Fibroblast of pulmonary artery (primary cell): ENCODE measurements at regions not wholly inside any gene's neighbourhood (a gene's known extent, or its start where the extent isn't known, plus 50 kb on each side); places are given as distances from the start of the nearest gene placed in this dataset.
A peak's percentile ranks its signal among the peaks of the same experiment; 100 is the strongest.
"Not testable (repeated sequence)": the region's sequence is repeated elsewhere in the genome, so short reads cannot be mapped to it uniquely, and the experiment has no call there.

Experiments
- DNase-seq: peaks from one replicate; pipeline ENCODE4 v3.0.0-alpha.2; 2010; ENCODE audit warnings: low read depth
- H3K4me3 ChIP-seq: replicated peaks from 2 replicates; pipeline ENCODE4 v1.5.1; 2011; ENCODE audit warnings: low read depth, mild to moderate bottlenecking, control low read depth, low read length, moderate library complexity
- TF ChIP-seq, protein P1 (sequence below): IDR thresholded peaks from 2 replicates; pipeline ENCODE4 v1.5.1; 2011; ENCODE audit warnings: mild to moderate bottlenecking, control low read depth, low read length, inconsistent platforms; ENCODE audit errors: missing control alignments

- TF ChIP-seq, protein P1, sequence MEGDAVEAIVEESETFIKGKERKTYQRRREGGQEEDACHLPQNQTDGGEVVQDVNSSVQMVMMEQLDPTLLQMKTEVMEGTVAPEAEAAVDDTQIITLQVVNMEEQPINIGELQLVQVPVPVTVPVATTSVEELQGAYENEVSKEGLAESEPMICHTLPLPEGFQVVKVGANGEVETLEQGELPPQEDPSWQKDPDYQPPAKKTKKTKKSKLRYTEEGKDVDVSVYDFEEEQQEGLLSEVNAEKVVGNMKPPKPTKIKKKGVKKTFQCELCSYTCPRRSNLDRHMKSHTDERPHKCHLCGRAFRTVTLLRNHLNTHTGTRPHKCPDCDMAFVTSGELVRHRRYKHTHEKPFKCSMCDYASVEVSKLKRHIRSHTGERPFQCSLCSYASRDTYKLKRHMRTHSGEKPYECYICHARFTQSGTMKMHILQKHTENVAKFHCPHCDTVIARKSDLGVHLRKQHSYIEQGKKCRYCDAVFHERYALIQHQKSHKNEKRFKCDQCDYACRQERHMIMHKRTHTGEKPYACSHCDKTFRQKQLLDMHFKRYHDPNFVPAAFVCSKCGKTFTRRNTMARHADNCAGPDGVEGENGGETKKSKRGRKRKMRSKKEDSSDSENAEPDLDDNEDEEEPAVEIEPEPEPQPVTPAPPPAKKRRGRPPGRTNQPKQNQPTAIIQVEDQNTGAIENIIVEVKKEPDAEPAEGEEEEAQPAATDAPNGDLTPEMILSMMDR, result no peak
- no peak overlapping the region for H3K4me3 ChIP-seq
- no peak for DNase-seq
These were observed 592.7 kb downstream of the GRXCR1 start for GRCh38 chr4:43485196-43485595.

DNA sequence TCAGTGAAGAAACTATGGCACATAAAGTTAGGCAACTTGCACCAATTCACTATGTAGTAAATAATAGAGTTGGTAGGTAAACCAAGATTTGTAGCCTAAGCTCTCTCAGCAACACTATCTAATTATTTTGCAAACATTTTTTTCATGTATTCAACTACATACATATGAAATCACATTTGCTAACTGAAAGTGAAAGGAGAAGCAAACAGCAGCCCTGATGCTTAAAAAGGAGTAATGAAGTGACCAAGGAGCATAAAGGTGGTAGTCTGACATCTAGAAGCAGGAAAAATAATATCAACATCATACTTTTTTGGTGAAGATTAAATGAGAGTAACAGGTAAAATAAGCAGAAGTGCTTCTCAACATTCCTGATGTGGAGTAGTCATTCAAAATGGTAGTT is 603.7 kb downstream of the GRXCR1 start:
- DNase-seq, result peak; percentile 8
- TF ChIP-seq, protein P1, result no peak
- H3K4me3 ChIP-seq, result no peak overlapping the region

GRCh38 chr4:43496602-43497001 is 604.1 kb downstream of the GRXCR1 start:
- no peak for DNase-seq
- TF ChIP-seq, protein P1, result no peak
- no peak overlapping the region for H3K4me3 ChIP-seq

- DNase-seq, H3K4me3 ChIP-seq: not testable (repeated sequence)
These were observed 613.3 kb downstream of the GRXCR1 start for GRCh38 chr4:43505823-43506222.

DNA sequence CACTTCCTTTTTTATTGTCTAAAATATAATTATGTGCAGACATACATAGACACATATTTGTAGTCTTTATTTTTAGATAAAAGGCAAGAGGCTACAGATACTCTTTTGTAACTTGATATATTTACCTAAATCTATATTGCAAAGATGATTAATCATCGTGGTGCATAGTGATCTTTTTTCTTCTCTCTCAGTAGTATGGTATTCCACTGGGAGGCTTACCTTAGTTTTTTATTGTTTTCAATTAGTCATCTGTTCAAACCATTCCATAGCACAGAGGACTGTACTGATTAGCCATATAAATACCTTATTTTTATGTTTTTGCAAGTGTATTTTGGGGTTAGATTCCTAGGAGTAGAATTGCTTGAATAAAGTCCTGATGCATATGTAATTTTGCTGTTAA is 619.7 kb downstream of the GRXCR1 start:
- no peak for DNase-seq
- H3K4me3 ChIP-seq, result no peak overlapping the region
- TF ChIP-seq, protein P1, result no peak

DNA sequence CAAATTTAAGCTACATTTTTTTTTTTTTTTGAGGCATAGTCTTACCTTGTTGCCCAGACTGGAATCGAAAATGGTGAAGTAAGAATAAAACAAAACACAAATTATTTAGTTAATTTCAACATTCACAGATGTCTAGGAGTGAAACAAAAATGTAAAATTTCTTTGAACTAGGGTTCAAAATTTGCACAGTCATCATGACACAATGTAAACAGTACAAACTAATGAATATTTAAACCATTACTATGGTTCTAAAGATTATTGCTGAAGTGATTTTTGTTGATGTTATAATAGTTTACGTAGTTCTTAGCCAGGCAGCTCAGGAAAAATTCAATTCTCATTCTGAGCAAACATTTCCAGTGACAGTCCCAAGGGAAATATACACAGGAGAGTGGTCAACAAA is 633.1 kb downstream of the GRXCR1 start:
- no peak overlapping the region for H3K4me3 ChIP-seq
- DNase-seq, result no peak
- TF ChIP-seq, protein P1, result no peak

DNA sequence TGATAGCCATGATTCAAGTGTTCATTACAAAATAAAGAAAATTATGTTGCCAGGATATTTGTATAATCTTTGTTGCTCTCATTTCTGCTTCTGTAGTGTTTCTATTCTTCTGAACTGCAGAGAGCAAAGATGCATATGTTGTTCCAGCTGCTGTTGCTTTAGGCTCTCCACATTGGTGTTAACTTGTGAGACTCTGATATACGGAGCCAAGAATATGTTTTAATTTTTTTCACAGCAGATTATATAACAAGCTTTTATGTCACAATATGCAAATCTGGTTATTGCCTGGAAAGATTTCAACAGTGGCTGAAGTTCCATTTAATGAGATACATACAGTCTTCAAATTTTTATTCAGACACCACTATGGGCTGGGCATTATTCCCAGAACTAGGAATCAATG is 655.0 kb downstream of the GRXCR1 start:
- H3K4me3 ChIP-seq, result no peak overlapping the region
- no peak for DNase-seq
- TF ChIP-seq, protein P1, result no peak

DNA sequence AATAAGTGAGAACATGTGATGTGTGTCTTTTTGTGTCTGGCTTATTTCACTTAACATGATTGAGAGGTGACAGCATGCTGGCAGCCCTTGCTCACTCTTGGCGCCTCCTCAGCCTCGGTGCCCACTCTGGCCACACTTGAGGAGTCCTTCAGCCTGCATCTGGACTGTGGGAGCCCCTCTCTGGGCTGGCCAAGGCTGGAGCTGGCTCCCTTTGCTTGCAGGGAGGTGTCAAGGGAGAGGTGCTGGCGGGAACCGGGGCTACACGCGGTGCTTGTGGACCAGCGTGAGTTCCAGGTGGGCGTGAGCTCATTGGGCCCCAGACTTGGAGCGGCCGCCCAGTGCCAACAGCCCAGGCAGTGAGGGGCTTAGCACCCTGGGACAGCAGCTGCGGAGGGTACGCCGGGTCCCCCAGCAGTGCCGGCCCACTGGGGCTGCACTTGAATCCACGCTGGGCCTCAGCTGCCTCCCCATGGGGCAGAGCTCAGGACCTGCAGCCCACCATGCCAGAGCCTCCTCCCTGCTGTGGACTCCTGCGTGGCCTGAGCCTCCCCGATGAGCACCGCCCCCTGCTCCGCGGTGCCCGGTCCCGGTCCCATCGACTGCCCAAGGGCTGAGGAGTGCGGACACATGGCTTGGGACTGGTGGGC is 658.6 kb downstream of the GRXCR1 start:
- TF ChIP-seq, protein P1, result no peak
- H3K4me3 ChIP-seq, result no peak overlapping the region
- no peak for DNase-seq
